Stimulated activated CD4-positive, alpha-beta T cell treated with anti-CD3 and anti-CD28 coated beads, Interleukin-15, amount 100 ng/mL, for 1 hour (primary cell): ENCODE measurements at regions not wholly inside any gene's neighbourhood (a gene's known extent, or its start where the extent isn't known, plus 50 kb on each side); places are given as distances from the start of the nearest gene placed in this dataset.
"Not testable (repeated sequence)": the region's sequence is repeated elsewhere in the genome, so short reads cannot be mapped to it uniquely, and the experiment has no call there.

Source experiments
- DNase-seq, 2 donors: peaks; one replicate each; pipeline ENCODE4 v3.0.0-alpha.2; 2020; ENCODE audit warnings: low read depth in 1 of 2, low spot score in 1 of 2

GRCh38 chr21:5128261-5128660, 5393.1 kb upstream of the TPTE start:
- DNase-seq, result peak; percentile 99

- not testable (repeated sequence) for DNase-seq
Measured at GRCh38 chr21:5133824-5134223, 5387.6 kb upstream of the TPTE start.

- not testable (repeated sequence) for DNase-seq
Measured at GRCh38 chr21:5136406-5136805, 5385.0 kb upstream of the TPTE start.

GRCh38 chr21:5137006-5137405, 5384.4 kb upstream of the TPTE start:
- DNase-seq, result not testable (repeated sequence)

GRCh38 chr21:5138687-5139086, 5382.7 kb upstream of the TPTE start:
- DNase-seq, result not testable (repeated sequence)

- DNase-seq, result not testable (repeated sequence)
Measured at GRCh38 chr21:5139528-5139927, 5381.9 kb upstream of the TPTE start.

GRCh38 chr21:5143011-5143410, 5378.4 kb upstream of the TPTE start:
- DNase-seq, result not testable (repeated sequence)

GRCh38 chr21:5144731-5145130, 5376.7 kb upstream of the TPTE start:
- not testable (repeated sequence) for DNase-seq

GRCh38 chr21:5147685-5148084, 5373.7 kb upstream of the TPTE start:
- not testable (repeated sequence) for DNase-seq

GRCh38 chr21:5149222-5149621, 5372.2 kb upstream of the TPTE start:
- not testable (repeated sequence) for DNase-seq

GRCh38 chr21:5153842-5154640, 5367.3 kb upstream of the TPTE start:
- not testable (repeated sequence) for DNase-seq

- DNase-seq, result peak; percentile 83 to 86
Measured at GRCh38 chr21:5154641-5154982, 5366.8 kb upstream of the TPTE start.

GRCh38 chr21:5162693-5163574, 5358.4 kb upstream of the TPTE start:
- not testable (repeated sequence) for DNase-seq

- DNase-seq, result not testable (repeated sequence)
Measured at GRCh38 chr21:5165829-5166228, 5355.6 kb upstream of the TPTE start.
